Smooth muscle cell (in vitro differentiated cells): ENCODE measurements at regions not wholly inside any gene's neighbourhood (a gene's known extent, or its start where the extent isn't known, plus 50 kb on each side); places are given as distances from the start of the nearest gene placed in this dataset.

Experiments used
- DNase-seq: peaks from one replicate; lab custom pipeline; 2025; ENCODE audit not compliant: unreplicated experiment; lab: John Stamatoyannopoulos, UW
- H2AFZ ChIP-seq: fragments of 200-600 bp; sonication (generic); 2 replicates; pipeline ENCODE4 v1.6.0; 2016; ENCODE audit warnings: antibody characterized with exemption, low read depth, mild to moderate bottlenecking
- H3F3A ChIP-seq: fragments of 200-600 bp; sonication (generic); 2 replicates; pipeline ENCODE4 v1.6.0; 2017; ENCODE audit warnings: antibody characterized with exemption, low read depth
- H3K27ac ChIP-seq: fragments of 200-600 bp; sonication (generic); 2 replicates; pipeline ENCODE4 v1.5.1; 2016; ENCODE audit warnings: low read depth, mild to moderate bottlenecking
- H3K27me3 ChIP-seq: fragments of 200-600 bp; sonication (generic); 2 replicates; pipeline ENCODE4 v1.6.1; 2016; ENCODE audit warnings: low read depth, mild to moderate bottlenecking
- H3K36me3 ChIP-seq: fragments of 200-600 bp; sonication (generic); 2 replicates; pipeline ENCODE4 v1.5.1; 2016; ENCODE audit warnings: low read depth
- H3K4me1 ChIP-seq: fragments of 200-600 bp; sonication (generic); 2 replicates; pipeline ENCODE4 v1.5.1; 2016; ENCODE audit warnings: low read depth
- H3K4me2 ChIP-seq: fragments of 200-600 bp; sonication (generic); 2 replicates; pipeline ENCODE4 v1.6.0; 2016; ENCODE audit warnings: mild to moderate bottlenecking
- H3K4me3 ChIP-seq: fragments of 200-600 bp; sonication (generic); 2 replicates; pipeline ENCODE4 v1.5.1; 2016; ENCODE audit warnings: mild to moderate bottlenecking
- H3K79me2 ChIP-seq: fragments of 200-600 bp; sonication (generic); 2 replicates; pipeline ENCODE4 v1.6.0; 2016; ENCODE audit warnings: low read depth, mild to moderate bottlenecking
- H3K9ac ChIP-seq: fragments of 200-600 bp; sonication (generic); 2 replicates; pipeline ENCODE4 v1.6.0; 2016; ENCODE audit warnings: low read depth
- H3K9me3 ChIP-seq: fragments of 200-600 bp; sonication (generic); replicated peaks from 2 replicates; pipeline ENCODE4 v1.5.1; 2016; ENCODE audit warnings: low read depth
- H4K20me1 ChIP-seq: fragments of 200-600 bp; sonication (generic); 2 replicates; pipeline ENCODE4 v1.6.0; 2016; ENCODE audit warnings: low read depth
- CTCF ChIP-seq: fragments of 200-600 bp; sonication (generic); IDR thresholded peaks from 2 replicates; pipeline ENCODE4 v1.5.1; 2017; ENCODE audit warnings: borderline replicate concordance, mild to moderate bottlenecking, antibody characterized with exemption; ENCODE audit not compliant: insufficient read depth, poor library complexity, severe bottlenecking
- WGBS: methylation state at CpG from one replicate; pipeline ENCODE4 v1.1.7; 2016; ENCODE audit warnings: low lambda C conversion rate; 5-methylcytosine and 5-hydroxymethylcytosine counted together

DNA sequence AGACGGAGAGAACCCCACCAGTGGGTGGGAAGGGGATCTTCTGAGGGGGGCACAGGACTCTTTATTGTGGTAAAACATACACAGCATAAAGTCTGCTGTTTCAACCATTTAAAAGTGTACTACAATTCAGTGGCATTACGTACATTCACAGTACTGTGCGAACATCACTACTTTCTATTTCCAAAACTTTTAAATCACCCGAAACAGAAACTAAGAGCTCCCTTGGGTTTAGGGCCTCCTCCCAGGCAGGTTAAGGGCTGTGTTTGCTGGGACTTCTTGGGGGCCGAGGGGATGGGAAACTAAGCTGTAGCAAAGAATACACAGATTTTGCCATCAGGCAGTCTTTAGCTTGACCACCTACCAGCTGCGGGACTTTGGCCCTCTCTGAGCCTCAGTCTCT is 242.0 kb downstream of the HAUS1 start:
- no peak overlapping the region for H3K27ac ChIP-seq
- 98% methylated on average over 6 of the region's 6 CpGs for WGBS

GRCh38 chr18:46346896-46347630 is 242.9 kb downstream of the HAUS1 start:
- no peak overlapping the region for H3K4me3 ChIP-seq
- H3K36me3 ChIP-seq, result no peaks in the 10 kb centered on the region
- no peak overlapping the region for H3K9ac ChIP-seq
- WGBS, result 93% methylated on average over 19 of the region's 19 CpGs
- no peaks in the 10 kb centered on the region for H3K9me3 ChIP-seq
- no peaks in the 10 kb centered on the region for H3K4me1 ChIP-seq
- no peaks in the 10 kb centered on the region for H3K79me2 ChIP-seq
- no peak overlapping the region for H3K27ac ChIP-seq
- no peak for DNase-seq
- no peaks in the 10 kb centered on the region for H3F3A ChIP-seq
- no peak overlapping the region for H3K4me2 ChIP-seq
- TF ChIP-seq CTCF, result no peak
- no peaks in the 10 kb centered on the region for H3K27me3 ChIP-seq
- H2AFZ ChIP-seq, result no peak overlapping the region
- H4K20me1 ChIP-seq, result no peaks in the 10 kb centered on the region

More for the DNA sequence above, 242.0 kb downstream of the HAUS1 start:
- TF ChIP-seq CTCF, result no peak
- no peaks in the 10 kb centered on the region for H4K20me1 ChIP-seq
- no peaks in the 10 kb centered on the region for H3F3A ChIP-seq
- no peaks in the 10 kb centered on the region for H3K27me3 ChIP-seq
- no peak overlapping the region for H3K4me2 ChIP-seq
- H2AFZ ChIP-seq, result no peak overlapping the region
- no peaks in the 10 kb centered on the region for H3K79me2 ChIP-seq
- DNase-seq, result no peak
- H3K4me3 ChIP-seq, result no peak overlapping the region
- H3K36me3 ChIP-seq, result no peaks in the 10 kb centered on the region
- H3K9me3 ChIP-seq, result no peaks in the 10 kb centered on the region
- no peak overlapping the region for H3K9ac ChIP-seq
- no peaks in the 10 kb centered on the region for H3K4me1 ChIP-seq

GRCh38 chr18:46350598-46351159 is 246.5 kb downstream of the HAUS1 start:
- no peaks in the 10 kb centered on the region for H3F3A ChIP-seq
- no peaks in the 10 kb centered on the region for H3K79me2 ChIP-seq
- 78% methylated on average over 13 of the region's 13 CpGs for WGBS
- H3K9me3 ChIP-seq, result no peaks in the 10 kb centered on the region
- H2AFZ ChIP-seq, result no peak overlapping the region
- no peak overlapping the region for H3K9ac ChIP-seq
- no peaks in the 10 kb centered on the region for H3K36me3 ChIP-seq
- no peak for DNase-seq
- H4K20me1 ChIP-seq, result no peaks in the 10 kb centered on the region
- no peaks in the 10 kb centered on the region for H3K4me1 ChIP-seq
- H3K27me3 ChIP-seq, result no peaks in the 10 kb centered on the region
- TF ChIP-seq CTCF, result no peak
- H3K4me2 ChIP-seq, result no peak overlapping the region
- no peak overlapping the region for H3K27ac ChIP-seq
- no peak overlapping the region for H3K4me3 ChIP-seq
